AG08395 (cell line): ENCODE measurements at regions not wholly inside any gene's neighbourhood (a gene's known extent, or its start where the extent isn't known, plus 50 kb on each side); places are given as distances from the start of the nearest gene placed in this dataset.

Source experiments
- DNase-seq: peaks from one replicate; pipeline ENCODE4 v3.0.0; 2012; ENCODE audit warnings: mixed read lengths, low spot score

DNA sequence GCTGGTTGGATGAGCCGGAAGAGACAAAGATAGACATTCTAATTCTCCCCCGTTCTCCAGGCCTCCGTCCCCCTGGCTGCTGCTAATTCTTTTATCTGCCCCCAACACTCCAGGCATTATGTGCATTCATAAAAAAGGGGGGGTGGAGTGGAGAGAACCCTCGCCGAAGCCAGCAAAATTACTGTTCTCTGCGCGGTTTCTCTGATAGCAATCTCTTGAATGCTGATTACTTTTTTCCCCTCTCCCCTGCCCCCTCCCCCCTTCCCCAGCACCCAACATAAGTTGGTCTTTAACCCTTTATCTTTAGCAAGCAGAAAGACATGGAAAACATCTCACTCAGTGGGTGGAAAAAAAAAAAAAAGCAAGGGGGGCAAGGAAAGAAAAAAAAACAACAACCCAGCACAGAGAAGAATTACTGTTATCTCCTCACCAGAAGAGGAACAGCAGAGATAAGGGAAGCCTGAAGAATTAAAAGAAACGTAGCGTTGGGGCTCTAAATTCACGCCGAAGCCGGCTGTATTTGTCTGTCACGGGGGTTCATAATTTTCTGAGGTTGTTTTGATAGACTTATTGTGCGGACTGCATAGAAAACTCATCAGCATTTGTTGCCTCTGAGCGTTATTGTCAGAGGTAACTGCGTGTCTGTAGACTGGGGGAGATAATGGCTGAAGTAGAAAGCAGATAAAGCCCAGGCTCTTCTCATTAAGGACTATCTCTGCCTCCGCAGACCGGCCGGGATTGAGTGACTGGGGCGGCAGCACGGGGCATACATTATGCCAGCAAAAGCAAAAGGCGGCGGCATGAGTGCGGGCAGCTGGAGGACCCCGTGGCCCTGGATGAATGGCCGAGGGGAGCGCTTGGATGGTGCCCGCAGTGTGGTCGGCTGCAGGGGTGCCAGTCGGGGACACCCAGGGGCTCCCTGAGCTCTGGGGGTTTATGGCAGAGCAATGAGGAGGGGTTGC is 126.9 kb downstream of the MRM1 start:
- DNase-seq: no peak

- DNase-seq: no peak
Measured at GRCh38 chr17:36730095-36730808, 128.9 kb downstream of the MRM1 start.

DNA sequence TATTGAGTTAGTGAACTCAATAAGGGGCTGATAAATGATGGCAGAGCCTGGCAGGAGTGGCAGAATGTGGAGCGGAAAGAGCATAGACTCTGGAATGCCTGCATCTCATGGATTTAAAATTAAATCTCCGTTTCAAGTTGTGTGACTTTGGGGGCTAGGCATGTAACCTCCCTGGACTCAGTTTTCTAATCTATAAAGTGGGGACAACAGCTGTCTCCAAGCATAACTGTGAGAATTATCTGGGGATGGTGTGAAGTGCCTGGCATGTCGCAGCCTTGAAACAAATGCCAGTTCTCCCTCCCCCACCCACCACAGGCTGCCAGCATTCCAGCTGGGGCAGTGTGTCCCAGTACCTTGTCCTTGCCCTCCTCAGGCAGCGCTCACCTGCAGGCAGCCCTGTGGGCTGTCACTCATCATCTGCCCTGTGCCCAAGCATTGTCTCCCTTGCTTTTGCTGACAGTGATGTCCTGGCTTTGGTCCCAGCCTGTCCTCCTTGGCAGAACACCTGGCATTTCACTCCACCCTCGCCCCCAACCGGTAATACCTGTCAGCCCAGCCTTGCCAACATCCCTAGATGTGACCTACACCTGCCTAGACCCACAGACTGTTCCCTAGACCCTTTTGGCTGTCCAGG is 129.6 kb downstream of the MRM1 start:
- DNase-seq: no peak

DNA sequence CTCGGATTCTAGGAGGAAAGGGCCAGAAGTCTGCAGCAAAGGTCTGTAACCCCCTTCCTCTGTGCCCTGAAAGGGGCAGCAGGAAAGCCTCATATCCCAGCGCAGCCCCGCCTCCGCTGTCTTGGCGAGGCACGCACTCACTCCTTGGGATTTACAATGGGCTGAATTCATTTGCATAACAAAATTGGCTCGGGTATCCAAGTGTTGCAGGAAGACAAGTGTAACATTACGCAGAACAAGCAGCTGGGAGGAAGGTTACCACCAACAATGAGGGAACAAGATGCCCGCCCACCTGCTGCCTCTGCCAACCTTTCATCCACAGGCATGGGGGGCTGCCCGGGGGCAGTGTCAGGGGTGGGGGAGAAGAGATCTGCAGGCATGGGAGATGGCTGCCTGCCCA is 130.4 kb downstream of the MRM1 start:
- DNase-seq: no peak

GRCh38 chr17:36732351-36732750 is 131.0 kb downstream of the MRM1 start:
- DNase-seq: no peak

DNA sequence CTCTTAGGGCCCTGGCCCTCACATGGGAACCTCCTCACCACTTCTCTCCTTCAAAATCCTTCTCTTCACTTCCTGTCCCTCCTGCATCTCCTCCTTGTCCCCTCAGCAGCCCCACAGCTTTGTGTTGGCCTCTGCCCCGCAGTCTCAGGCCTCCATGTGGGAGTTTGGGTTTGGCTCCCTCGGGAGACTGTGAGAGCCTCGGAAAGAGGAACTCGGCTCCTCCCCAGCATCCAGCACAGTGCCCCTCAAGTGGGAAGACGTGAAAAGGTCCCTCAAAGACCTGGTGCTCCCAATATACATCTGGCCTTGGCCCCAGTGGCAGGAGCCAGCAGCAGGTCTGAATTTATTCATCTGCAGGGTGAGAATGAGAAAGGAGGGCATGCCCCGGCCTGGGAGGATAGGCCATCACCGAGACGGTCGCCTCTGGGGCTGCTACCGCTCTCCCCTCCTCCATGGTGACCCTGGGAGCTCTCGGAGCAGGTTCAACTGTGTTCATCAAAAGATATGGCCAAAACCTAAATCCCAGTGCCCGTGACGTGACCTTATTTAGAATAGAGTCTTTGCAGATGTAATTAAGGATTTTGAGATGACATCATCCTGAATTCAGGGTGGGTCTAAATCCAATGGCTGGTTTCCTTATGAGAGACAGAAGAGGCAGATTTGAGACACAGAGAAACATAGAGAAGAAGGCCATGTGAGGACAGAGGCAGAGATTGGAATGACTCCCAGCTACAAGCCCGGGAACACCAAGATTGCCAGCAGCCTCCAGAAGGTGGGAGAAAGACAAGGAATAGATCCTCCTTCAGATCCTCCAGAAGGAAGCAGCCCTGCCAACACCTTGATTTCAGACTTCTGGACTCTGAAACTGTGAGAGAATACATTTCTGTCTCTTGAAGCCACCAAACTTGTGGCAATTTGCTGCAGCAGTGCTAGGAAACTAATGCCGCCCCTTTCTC is 135.1 kb downstream of the MRM1 start:
- no peak for DNase-seq

GRCh38 chr17:36739208-36739607 is 137.8 kb downstream of the MRM1 start:
- no peak for DNase-seq

DNA sequence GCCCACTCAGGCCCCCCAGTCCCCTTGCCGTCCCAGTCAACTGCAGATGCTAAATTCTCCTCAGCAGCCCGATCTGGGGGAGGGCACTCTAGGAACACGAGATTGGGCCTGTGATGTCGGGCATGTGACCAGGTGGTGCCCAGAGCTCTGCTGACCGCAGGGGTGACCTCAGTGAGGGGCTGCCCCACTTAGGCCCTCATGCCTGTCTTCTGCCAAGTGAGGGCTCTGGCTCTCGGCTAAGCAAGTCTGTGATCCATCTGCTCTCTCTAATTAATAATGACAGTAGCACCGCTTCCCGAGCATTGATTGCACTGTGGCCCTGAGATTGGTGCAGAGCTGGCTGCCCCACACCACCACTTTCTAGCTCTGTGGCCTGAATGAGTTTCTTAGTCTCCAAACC is 138.8 kb downstream of the MRM1 start:
- DNase-seq: no peak

GRCh38 chr17:36741019-36741902 is 139.9 kb downstream of the MRM1 start:
- no peak for DNase-seq

GRCh38 chr17:36742267-36743000 is 141.1 kb downstream of the MRM1 start:
- no peak for DNase-seq

DNA sequence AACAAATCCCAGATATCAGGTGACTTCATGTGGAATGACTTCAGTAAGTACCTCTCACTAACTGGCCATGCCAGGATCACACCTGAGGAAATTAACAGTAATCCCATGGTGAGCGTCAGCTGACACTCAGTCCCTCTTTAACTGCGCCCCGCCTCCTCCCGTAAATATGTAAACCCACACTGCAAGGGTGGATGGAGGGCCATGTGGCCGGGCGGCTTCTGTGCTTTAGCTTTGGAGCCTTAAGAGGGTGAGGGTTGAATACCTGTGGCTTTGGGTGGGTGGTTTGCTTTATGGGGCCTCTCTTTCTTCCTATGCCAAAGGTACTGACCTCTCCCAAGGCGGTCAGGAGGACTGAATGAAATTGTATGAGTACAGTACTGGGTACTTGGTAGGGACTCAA is 141.7 kb downstream of the MRM1 start:
- DNase-seq: no peak

GRCh38 chr17:36746381-36747053 is 145.1 kb downstream of the MRM1 start:
- no peak for DNase-seq

DNA sequence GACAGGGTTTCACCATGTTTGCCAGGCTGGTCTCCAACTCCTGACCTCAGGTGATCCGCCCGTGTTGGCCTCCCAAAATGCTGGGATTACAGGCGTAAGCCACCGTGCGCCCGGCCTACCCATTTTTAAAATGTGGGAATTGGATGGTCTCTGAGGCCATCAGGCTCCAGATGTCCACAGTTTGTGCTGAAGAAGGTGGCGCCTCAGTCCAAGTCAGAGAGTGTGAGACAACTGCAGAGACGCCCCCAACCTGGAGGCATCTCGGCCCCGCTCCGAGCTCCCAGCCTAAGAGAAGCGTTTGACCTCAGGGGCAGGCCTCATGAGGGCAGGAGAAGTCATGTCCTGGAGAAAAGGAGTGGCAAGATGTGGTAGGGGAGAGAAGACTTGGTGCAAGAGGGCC is 146.5 kb downstream of the MRM1 start:
- DNase-seq: no peak

DNA sequence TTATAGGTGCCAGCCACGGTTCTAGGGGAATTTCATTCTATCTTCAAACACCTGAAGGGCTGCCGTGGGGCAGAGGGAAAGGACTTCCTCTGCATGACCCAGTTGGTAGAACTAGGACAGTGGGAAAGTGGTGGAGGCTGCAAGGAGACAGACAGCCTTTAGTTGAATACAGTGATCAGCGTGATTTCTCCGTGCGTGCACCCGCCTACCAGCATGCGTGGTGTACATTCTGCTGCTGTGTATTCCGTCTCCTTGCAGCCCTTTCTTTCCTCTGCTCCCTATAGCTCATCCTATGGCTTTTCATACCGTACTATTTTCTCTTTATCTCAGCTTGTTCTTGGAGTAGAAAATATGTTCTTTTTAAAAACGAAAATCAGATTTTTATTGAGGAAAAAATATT is 146.9 kb downstream of the MRM1 start:
- no peak for DNase-seq

DNA sequence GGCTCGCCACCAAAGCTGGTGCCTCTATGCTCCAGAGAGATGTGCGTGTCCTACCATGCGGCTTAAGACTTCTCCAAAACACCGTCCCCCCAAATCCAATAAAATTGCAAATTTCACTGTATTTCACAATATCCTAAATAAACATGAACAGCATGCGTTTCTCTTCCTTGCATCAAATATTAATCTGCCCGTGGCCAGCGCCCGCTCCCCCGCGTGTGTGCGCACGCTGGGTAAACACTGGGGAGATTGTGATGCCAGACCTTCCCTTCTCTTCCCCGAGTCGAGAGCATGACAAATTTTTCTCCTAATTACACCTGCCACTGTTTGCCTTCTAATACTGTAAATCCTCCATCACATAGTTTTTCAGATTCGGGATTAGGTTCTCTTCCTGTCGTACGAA is 148.1 kb downstream of the MRM1 start:
- no peak for DNase-seq

GRCh38 chr17:36750316-36750885 is 149.0 kb downstream of the MRM1 start:
- no peak for DNase-seq

DNA sequence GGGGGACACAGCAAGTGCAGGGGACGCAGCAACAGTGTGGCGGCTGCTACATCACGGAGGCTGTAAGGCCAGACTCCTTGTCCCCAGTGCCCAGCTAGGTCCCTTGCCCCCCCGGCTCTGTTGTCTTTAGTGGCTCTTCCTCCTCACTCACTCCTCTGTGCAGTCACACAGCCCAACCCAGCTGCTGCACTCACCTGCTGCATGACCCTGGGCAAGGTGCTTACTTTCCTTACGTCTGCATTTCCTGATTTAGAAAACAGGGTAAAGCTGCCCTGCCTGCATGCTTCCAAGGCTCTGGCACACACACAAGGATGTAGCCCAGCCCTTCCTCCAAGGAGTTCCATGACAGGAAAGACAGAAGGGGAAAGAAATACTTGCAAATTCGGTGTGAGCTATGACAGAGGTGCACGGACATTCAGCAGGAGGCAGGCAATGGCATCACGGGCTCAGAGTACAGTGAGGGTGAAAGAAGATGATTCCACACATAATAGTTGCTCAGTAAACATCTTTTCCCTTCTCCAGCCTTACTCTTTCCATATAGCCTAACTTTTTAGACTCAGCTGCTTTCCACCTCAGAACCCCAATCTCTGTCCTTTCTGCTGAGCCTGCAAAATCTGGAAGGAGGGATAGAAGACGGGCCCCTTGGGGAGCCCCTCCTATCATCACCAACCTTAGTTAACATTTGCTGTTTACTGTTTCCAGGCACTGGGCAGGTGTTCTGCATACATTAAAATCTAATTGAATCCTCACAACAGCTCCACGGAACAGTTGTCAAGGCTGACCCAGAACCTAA is 150.9 kb downstream of the MRM1 start:
- no peak for DNase-seq

- peak; percentile 17 for DNase-seq
Measured at GRCh38 chr17:36755586-36755985, 154.2 kb downstream of the MRM1 start.
